HG03432 (cell line): ENCODE measurements at regions not wholly inside any gene's neighbourhood (a gene's known extent, or its start where the extent isn't known, plus 50 kb on each side); places are given as distances from the start of the nearest gene placed in this dataset.

Experiments
- ATAC-seq: cut with Tn5 transposase; IDR thresholded peaks from one replicate; pipeline ENCODE4 v1.9.1; 2021; ENCODE audit warnings: mild to moderate bottlenecking, moderate library complexity; ENCODE audit not compliant: unreplicated experiment

GRCh38 chr16:87252269-87252970 is 64.8 kb downstream of the C16orf95 start:
- no peak for ATAC-seq
